Neural progenitor cell (in vitro differentiated cells): ENCODE measurements at regions not wholly inside any gene's neighbourhood (a gene's known extent, or its start where the extent isn't known, plus 50 kb on each side); places are given as distances from the start of the nearest gene placed in this dataset.

Experiments used
- EZH2 ChIP-seq: fragments of 200-600 bp; sonication (generic); IDR thresholded peaks from 2 replicates; pipeline ENCODE4 v1.6.1; 2017; ENCODE audit warnings: antibody characterized with exemption, mild to moderate bottlenecking, moderate library complexity
- TF ChIP-seq, protein P1 (sequence below): fragments of 200-600 bp; sonication (generic); IDR thresholded peaks from 2 replicates; pipeline ENCODE4 v1.5.1; 2017; ENCODE audit warnings: antibody characterized with exemption, mild to moderate bottlenecking

DNA sequence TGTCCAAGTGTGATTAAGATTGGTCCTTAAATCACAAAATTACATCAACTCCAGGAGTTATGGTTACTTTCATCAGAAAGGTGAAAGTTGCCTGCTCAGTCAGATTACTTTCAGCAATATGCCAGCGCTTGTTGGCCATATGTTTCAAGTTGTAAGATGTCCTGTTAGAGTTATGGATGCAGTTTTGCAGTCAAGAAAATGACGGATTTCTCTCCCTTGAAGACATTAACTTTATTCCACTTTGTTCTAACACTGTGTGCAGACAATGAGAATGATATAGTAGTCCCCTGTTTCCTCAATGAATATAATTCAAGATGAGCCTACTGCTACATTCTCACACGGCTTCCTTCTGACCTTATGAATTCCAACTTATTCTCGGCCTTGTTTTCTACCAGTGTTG lies 295.0 kb upstream of the ADGRL3 start:
- TF ChIP-seq, protein P1, sequence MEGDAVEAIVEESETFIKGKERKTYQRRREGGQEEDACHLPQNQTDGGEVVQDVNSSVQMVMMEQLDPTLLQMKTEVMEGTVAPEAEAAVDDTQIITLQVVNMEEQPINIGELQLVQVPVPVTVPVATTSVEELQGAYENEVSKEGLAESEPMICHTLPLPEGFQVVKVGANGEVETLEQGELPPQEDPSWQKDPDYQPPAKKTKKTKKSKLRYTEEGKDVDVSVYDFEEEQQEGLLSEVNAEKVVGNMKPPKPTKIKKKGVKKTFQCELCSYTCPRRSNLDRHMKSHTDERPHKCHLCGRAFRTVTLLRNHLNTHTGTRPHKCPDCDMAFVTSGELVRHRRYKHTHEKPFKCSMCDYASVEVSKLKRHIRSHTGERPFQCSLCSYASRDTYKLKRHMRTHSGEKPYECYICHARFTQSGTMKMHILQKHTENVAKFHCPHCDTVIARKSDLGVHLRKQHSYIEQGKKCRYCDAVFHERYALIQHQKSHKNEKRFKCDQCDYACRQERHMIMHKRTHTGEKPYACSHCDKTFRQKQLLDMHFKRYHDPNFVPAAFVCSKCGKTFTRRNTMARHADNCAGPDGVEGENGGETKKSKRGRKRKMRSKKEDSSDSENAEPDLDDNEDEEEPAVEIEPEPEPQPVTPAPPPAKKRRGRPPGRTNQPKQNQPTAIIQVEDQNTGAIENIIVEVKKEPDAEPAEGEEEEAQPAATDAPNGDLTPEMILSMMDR = no peak
- no peak for TF ChIP-seq EZH2
